HG02970 (cell line): ENCODE measurements at regions not wholly inside any gene's neighbourhood (a gene's known extent, or its start where the extent isn't known, plus 50 kb on each side); places are given as distances from the start of the nearest gene placed in this dataset.
A peak's percentile ranks its signal among the peaks of the same experiment; 100 is the strongest.

Experiments
- ATAC-seq: cut with Tn5 transposase; IDR thresholded peaks from one replicate; pipeline ENCODE4 v1.9.1; 2021; ENCODE audit warnings: mild to moderate bottlenecking, moderate library complexity, moderate number of reproducible peaks; ENCODE audit not compliant: unreplicated experiment, low FRiP score

DNA sequence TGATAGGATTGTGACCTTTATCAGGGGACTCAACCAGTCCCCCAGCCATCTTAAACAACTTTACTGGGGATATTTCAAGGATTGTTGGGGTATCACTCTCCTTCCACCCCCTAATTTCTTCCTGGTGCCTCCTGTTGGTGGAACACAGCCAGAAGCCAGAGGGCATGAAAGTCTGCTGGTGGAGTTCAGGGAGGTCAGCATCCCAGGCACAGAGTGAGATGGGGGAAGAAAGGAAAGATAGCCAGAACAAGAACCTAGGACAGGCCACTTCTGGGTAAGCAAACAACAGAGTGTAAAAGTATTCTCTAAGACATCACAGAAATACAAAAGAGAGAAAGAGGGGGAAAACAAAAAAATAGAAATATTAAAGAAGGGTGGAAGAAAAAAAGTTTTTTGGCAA, 101.8 kb downstream of the SPRY2 start:
- no peak for ATAC-seq

DNA sequence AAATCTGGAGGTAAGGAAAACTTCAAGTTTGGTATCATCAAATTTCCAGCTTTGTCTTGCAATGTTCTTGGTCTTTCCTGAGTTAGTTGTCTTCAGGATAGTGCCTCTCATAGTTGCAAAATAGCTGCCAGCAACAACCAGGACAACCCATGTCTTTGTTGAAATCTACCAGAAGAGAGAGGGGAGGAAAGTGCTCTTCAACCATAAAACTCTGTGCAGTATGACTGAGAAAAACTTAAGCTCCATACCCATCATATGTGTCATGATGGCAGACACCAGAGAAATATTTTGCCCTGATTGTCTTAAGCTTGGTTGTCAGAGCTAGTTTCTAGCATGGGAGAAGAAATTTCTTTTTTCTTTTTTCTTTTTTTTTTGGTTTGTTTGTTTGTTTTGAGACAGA, 103.3 kb downstream of the SPRY2 start:
- no peak for ATAC-seq

DNA sequence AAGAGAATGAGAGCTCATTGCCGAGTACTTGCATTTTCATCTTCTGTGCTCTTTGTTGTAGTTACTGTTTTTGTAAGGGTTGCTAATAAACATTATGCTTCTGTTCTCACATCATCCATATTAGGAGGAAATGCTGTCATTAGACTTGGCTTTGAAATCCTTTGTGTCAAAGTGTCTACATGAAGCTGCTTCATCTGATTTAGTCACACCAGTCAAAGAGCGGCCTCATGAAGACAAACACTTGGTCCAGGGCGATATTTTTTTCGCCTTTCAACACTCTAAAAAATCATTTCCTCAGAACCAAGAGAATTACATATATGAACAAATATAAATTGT, 105.0 kb downstream of the SPRY2 start:
- ATAC-seq: no peak

DNA sequence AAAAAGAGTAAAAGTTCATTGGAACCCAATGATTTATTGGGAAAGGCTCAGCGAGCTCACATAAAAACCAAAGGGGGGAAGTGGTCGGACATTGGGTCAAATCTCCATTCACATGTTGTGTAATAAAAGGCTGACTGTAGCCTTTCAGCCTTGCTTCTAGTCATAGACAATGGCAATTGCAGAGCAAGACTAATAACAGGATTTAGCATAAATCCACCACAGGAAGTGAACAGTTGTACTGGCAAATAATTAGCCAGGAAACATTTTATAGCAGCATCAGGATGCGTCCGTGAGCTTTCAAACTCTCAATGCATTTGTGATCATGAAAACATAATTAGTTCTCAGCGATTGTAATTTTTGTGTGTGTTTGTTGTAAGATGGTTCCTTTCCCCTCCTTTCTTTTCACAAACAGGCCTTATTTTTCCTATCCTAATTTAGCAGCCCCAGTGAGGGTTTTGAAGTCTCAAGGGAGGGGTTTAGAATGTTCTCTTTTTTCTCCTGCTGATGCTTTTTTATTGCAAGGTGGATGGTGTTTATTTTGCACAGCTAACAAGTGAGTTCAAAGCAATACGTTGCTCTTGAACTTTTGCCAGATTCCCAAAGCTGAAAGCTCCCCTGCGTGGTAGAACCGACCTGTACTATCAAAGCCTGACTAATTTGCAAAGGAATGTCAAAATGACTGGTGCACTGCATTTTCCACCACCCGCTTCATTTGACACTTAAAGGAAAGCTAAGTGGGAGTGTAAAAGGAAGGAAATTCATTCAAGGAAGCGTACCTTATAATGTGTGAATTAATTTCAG, 105.6 kb downstream of the SPRY2 start:
- peak; percentile 94 for ATAC-seq

DNA sequence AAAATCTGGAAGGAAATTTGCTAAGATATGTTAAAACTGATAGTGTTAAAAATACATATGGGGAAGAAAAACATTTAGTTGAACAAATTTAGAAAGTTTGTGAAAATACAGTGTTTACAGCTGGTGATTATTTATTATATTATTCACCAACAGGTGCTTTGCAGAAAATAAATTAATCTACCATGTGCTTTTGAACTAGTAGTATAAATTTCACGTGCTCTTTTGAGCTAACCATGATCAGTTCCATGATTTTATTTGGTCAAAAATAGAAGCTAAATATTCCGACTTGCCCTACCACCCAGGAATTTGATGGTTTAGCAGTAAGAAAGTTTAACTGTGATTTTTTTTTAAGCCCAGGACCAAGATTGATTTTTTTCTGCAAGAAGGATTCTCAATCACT, 113.3 kb downstream of the SPRY2 start:
- no peak for ATAC-seq

DNA sequence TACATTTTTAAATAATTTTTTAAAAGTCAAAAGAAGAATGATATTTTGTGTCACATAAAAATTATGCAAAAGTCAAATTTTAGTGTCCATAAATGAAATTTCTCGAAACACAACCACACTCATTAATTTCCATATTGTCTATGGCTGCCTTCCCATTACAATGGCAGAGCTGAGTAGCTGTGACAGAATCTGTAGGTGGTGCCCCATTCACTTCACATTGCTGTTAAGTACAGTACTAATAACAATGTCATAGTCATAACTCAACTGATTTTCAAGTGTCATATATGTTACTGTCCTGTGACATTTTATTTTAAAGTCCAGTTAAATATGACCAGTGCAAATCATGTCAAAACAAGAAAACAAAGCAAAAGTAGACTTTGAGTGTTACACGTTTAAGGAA, 114.3 kb downstream of the SPRY2 start:
- ATAC-seq: no peak

DNA sequence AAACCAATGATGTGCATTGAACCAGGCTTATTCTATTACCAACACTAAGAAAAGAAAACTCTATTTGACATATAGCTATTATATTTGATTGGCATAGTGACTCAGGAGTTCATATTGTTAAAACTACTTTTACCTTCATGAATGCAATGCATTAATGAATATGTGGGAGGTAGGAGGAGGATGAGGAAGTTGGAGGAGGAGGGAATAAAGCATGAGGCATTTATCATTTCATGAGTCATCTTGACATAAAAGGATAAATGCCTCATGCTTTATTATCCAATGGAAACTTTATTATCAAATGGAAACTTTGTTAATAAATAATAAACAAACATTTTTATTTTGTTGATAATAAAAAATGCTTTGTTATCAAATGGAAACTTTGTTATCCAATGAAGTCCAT, 116.5 kb downstream of the SPRY2 start:
- no peak for ATAC-seq

DNA sequence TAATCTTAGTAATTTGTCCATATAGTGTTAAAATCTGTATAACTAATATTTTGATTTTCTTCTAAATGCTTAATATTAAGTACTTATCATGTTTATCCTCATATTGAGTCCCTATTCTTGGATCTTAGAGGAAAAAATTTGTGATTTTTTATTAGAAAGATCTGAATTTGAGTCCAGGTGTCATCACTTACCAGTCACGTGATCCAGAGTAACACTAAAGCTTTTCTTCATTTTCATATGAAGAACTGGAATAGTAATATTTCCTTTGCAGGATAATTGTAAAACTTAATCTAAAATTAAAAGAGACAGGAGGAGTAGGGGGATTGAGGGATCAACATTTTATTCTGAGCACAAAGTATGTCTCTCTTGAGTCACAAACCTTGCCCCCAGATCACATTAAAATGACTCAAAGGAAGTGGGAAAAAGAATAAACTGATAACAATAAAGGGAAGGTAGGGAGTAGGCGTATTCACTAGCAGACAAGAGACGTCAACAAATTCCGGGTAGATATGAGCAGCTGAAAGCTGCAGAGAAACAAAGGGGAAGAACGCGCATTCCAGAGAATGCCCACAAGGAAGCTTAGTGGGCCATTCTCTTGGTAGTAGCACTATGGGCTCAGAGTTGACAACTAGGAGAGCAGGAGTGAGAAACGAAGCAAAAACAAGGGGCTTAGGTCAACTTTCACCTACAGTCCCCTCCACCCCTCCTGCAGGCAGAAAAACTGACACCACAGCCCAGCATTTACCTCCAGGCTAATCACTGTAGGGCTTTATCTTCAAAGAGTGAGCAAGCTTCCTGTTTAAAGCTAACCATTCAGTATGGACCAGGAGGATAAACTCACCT, 123.1 kb downstream of the SPRY2 start:
- no peak for ATAC-seq

DNA sequence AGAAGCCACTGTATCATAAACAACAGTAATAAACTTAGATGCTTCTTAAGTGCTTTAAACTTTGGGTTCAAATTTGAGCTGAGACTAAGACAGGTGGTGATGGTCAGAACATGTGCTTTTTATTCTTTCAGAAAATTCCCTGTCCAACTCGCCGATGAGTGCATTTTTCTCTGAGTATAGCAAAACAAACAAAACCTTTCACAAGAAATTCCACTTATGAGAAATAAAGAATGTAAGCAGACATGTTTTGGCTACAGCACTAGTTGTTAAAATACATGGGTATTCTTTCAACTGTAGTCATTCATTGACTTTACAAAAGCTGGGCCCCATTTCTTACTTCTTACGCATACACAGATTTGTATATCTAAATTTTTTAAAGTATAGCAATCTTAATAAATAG, 125.6 kb downstream of the SPRY2 start:
- ATAC-seq: no peak

DNA sequence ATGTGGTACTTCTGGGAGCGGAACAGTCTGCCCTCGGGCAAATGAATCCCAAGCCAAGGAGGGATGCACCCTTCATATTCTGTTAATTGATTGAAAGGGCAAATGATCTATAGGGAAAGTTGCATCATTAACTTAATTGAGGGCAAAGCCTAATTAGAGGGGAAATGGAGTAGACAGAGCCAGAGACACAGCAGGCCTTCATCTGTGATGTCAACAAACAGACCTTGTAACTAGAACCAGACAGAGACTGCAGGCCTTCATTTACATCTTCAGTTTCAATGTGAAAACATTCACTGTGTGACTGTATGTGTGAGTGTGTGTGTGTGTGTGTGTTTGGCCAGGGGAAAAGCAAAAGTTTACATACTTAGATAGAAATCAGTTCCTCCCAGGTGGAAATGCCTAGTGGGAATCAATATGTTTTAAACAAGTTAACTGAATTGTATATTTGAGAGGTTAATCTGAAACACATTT, 126.4 kb downstream of the SPRY2 start:
- ATAC-seq: no peak

DNA sequence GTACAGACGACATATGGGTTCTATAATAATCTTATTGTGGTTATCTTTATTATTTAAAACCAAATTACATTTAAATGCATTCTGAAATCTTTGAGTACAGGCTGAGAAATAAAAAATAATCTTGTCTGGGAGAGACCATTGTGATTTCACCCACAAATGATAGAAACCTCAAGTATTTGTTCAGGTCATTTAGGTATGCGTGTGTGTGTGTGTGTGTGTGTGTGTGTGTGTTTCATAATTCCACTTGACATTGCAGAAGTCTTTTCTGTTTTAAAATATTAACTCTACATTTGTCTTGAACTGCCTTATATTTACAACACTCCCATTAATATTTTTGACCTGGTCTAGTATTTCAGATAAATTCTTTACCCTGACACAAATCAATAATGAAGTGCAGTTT, 126.9 kb downstream of the SPRY2 start:
- no peak for ATAC-seq

DNA sequence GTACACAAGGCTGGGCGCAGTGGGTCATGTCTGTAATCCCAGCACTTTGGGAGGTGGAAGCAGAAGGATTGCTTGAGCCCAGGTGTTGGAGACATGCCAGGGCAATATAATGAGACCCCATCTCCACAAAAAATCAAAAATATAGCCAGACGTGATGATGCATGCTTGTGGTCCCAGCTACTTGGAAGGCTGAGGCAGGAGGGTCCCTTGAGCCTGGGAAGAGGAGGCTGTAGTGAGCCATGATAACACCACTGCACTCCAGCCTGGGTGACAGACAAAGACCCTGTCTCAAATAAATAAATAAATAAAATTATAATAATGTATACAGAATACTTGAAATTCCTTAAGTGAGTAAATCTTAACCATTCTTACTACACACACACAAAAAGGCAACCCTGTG, 127.7 kb downstream of the SPRY2 start:
- no peak for ATAC-seq

DNA sequence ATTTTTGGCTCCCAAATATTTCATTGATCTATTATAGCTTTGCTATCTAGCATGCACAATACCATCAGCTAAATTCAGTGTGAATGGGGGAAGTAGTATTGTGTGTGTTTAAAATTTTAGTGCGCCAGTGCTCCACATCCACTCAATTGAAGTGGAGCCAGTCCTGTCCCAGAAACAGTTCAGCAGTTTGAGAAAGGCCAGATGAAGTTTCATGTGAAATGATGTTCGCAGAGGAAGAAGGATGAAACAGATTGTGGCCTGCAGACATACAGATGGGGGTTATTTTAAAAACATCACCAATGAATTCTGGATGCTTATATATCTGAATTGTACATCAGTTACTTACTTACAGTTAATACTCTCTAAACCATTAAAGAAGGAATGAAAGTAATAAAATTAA, 129.4 kb downstream of the SPRY2 start:
- no peak for ATAC-seq

DNA sequence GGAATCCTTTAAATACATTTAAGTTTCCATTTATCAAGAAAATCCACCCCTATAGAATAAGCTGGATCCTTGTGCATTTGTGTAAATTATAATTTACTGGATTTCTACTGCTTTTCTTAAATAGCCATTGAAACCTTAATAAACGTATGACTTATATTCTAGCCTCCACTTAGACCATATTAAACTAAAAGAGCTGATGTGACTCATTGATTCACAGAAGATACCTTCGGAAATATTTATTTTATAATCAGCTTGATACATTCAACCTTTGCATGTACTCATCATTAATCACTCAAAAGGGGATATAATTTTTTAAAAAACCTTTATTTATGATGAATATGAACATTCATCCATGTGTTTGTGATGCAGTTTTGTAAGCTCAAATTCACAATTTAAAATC, 136.3 kb downstream of the SPRY2 start:
- no peak for ATAC-seq

DNA sequence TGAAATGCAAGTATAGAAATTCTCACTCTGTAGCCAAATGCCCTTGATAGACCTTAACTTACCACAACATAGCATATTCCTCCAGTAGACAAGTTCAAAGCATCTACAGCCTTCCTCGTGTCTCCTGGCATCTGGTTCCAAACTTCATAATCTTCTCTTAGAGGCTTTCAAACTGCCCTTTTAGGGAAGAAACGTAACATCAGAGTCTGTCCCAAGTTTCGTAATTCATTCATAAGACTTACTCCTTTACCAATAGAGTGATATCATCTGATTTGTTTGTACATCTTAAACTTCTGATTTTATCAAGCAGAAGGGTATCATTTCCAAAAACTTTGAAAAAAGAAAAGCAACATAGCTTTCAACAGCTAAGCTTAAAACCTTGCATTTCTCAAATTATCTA, 137.4 kb downstream of the SPRY2 start:
- no peak for ATAC-seq

DNA sequence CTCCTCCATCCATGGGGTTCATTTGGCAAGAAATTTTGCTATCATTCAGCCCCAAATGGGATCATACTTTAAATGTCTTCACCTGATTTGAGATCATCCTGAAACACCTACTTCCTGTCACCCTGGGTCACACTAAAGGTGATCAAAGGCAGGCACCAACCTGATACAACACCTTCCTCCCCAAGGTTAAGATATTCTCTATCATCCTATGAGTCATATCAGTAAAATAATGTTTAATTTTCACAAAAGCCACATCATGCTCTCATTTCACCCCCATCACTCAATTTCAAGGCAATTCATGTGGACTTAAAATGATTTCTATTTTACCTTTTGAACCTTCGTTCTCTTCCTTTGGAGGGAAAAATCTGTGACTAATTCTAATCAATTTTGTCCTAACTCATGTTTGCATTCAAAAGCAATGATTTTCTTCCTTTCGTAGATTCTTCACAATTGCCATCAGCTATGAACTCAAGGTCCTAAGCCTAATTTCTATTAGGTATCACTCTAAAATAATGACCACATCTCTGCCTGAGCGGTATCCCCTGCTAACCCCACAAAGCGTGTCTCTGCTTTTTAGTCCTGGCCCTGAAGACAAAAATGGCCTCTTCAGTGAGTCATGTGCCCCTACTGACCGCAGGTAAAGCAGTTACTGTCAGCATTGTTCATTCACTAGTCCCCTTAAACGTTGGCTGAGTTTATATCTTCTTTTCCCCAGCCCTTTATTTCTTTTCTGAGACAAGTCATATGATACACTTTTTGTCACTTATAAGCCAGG, 139.0 kb downstream of the SPRY2 start:
- no peak for ATAC-seq

DNA sequence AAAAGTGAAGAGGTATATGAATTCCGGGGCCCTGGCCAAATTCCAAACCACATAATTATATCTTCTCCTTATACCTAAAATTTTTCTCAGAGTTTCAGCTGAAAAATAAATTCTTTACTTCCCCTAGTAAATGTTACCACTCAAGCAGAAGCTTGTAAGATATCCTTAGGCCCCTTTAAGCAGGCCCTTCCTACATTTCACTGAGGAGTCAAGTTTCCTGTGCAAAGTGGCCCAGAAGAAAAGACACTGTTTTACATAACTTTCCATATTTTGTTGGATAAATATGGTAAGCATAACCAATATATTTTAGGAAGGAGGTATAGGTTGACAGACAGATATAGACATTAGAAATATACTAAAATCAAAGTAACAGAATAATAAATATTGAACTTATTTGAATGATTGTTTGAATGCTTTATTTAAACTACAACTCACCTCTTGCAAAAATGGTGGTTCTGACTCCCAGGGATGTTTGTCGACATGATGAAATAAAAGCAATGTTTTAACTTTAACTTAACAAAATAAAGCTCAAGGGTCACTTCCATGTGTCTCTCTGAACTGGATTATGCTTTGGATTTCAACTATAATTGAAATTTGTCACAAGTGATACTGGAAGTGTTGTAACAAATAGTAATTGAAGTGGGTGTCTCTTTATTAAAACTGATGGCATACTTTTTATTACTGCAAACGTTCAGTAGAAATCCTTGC, 141.2 kb downstream of the SPRY2 start:
- no peak for ATAC-seq

DNA sequence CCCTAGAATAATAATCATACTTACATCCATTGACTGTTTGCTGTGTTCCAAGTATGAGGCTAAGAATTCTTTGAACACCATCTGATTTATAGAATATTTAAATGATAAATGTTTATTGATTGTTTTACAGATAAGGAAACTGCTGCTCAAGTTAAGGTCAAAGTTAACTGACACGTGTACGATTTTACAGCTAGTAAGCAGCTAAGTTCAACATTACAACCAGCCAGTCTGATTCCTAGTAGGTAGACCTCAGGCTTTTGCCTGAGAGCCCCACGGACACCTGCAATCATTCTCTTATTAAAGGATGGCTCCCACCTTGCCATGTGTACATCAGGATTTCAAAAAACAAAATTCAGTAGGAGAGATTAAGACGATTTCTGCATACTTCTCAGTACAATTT, 141.9 kb downstream of the SPRY2 start:
- no peak for ATAC-seq

DNA sequence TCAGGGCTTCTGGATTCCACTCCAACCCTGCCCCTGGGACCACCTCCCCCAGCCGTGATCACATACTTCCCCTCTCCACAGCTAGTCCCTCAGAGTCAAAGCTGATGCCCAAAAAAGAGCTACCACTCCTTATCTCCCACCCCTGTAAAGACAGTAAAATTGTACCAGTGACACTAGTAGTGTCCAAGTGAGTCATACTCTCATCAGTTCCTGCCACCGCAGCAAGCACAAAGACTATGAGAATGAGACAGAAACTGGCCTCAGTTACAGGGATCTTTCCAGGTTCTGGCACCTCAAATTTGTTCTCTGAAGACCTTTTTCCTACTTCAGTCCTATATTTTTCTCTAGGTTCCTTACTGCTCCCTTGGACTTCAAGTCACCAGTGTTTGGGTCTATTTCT, 144.2 kb downstream of the SPRY2 start:
- ATAC-seq: no peak

DNA sequence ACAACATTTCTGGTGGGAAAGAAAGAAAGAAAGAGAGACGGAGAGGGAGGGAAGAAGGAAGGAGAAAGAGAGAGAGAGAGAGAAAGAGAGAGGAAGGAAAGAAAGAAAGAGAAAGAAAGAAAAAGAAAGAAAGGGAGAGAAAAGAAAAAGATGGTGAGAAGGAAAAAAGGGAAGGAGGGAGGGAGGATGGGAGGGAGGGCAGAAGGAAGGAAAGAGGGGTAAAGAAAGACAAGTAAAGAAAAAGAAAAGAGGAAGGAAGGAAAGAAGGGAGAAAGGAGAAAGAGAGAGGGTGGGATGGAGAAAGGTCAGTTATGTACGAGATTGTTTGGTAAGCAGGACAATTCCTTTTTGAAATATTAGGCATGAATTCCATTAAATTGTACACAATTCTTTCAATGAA, 145.3 kb downstream of the SPRY2 start:
- no peak for ATAC-seq
